ENCODE measurements at regions not wholly inside any gene's neighbourhood (a gene's known extent, or its start where the extent isn't known, plus 50 kb on each side); places are given as distances from the start of the nearest gene placed in this dataset.

- no peak overlapping the region for H2AK5ac ChIP-seq (ENCODE audit: low read depth, low read length)
- FAIRE-seq (no peak), DNase-seq (ENCODE audit: low read depth in 1 of 2, low spot score in 2 of 2) (no peak)
- POLR2A ChIA-PET (ENCODE audit: partially characterized antibody) = interaction anchor here (0.6 kb wide), 1 partner anchor 512 kb away, joined by 3 read pairs; no protein-coding TSS in a partner anchor
- no peaks in the 10 kb centered on the region for H3K23me2 ChIP-seq (ENCODE audit: low read depth, low read length)
- H3K4ac ChIP-seq (replicated peaks; ENCODE audit: insufficient read length, low read depth, low read length) = no peak overlapping the region
- H2BK15ac ChIP-seq (ENCODE audit: low read length) = no peak overlapping the region
- no peak overlapping the region for H2BK120ac ChIP-seq (replicated peaks; ENCODE audit: low read depth, low read length)
- no peak overlapping the region for H4K5ac ChIP-seq (ENCODE audit: insufficient read length, low read depth, low read length)
- no peaks in the 10 kb centered on the region for H3K9me3 ChIP-seq (ENCODE audit: insufficient read depth in 2 of 2, low read depth in 1 of 2, low read length in 1 of 2)
- no peak overlapping the region for H3K23ac ChIP-seq (ENCODE audit: insufficient read length)
- H4K8ac ChIP-seq (ENCODE audit: extremely low read depth, insufficient read depth, low read length) = no peak overlapping the region
- no peak overlapping the region for H3K14ac ChIP-seq (ENCODE audit: insufficient read length)
- no peak overlapping the region for H4K91ac ChIP-seq (replicated peaks; ENCODE audit: insufficient read length, low read length)
- H3K27me3 ChIP-seq (replicated peaks in 1 of 4; ENCODE audit: control insufficient read depth in 3 of 4, extremely low read depth in 1 of 4, insufficient read depth in 3 of 4, low read length in 3 of 4) = no peaks in the 10 kb centered on the region
- no peaks in the 10 kb centered on the region for H3K79me2 ChIP-seq (ENCODE audit: control insufficient read depth in 1 of 2, insufficient read depth in 2 of 2, low read length in 2 of 2)
- WGBS, 2 experiments (ENCODE audit: extremely low coverage in 1 of 2, insufficient coverage in 1 of 2, insufficient read length in 1 of 2, insufficient replicate concordance in 2 of 2, low coverage in 1 of 2, low lambda C conversion rate in 2 of 2, missing lambda C conversion rate in 1 of 2) = 76% methylated on average over 2 of the region's 2 CpGs; no CpG with 5 or more reads in 1 of the 2 experiments
- H2AFZ ChIP-seq (ENCODE audit: low read length) = no peak overlapping the region
- no peak overlapping the region for H3K18ac ChIP-seq (ENCODE audit: extremely low read depth, low read length)
- no peak overlapping the region for H3K4me3 ChIP-seq (ENCODE audit: extremely low read depth in 1 of 4, insufficient read depth in 2 of 4, low read depth in 3 of 4, low read length in 4 of 4)
- H3K36me3 ChIP-seq (ENCODE audit: control insufficient read depth in 2 of 4, insufficient read depth in 4 of 4, low read length in 3 of 4) = no peaks in the 10 kb centered on the region
- no peaks in the 10 kb centered on the region for H3K79me1 ChIP-seq (ENCODE audit: low read depth, low read length)
- H3K9ac ChIP-seq (replicated peaks in 1 of 4; ENCODE audit: extremely low read depth in 1 of 4, low read depth in 3 of 4, low read length in 3 of 4) = no peak overlapping the region
- H2BK20ac ChIP-seq (ENCODE audit: low read length) = no peak overlapping the region
- no peak for TF ChIP-seq TAF7 (optimal IDR thresholded peaks at IDR 0.05; ENCODE audit: borderline replicate concordance, low read depth, low read length)
- TF ChIP-seq BCL11A (IDR thresholded peaks at IDR 0.05; ENCODE audit: low read depth in 2 of 2, low read length in 2 of 2) = no peak
- TF ChIP-seq RBBP5 (IDR thresholded peaks at IDR 0.05; ENCODE audit: borderline replicate concordance, low read depth, low read length) = no peak
- TF ChIP-seq, protein P1, sequence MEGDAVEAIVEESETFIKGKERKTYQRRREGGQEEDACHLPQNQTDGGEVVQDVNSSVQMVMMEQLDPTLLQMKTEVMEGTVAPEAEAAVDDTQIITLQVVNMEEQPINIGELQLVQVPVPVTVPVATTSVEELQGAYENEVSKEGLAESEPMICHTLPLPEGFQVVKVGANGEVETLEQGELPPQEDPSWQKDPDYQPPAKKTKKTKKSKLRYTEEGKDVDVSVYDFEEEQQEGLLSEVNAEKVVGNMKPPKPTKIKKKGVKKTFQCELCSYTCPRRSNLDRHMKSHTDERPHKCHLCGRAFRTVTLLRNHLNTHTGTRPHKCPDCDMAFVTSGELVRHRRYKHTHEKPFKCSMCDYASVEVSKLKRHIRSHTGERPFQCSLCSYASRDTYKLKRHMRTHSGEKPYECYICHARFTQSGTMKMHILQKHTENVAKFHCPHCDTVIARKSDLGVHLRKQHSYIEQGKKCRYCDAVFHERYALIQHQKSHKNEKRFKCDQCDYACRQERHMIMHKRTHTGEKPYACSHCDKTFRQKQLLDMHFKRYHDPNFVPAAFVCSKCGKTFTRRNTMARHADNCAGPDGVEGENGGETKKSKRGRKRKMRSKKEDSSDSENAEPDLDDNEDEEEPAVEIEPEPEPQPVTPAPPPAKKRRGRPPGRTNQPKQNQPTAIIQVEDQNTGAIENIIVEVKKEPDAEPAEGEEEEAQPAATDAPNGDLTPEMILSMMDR (IDR thresholded peaks at IDR 0.05; ENCODE audit: control extremely low read depth in 1 of 3, insufficient read depth in 1 of 3, low read depth in 1 of 3, low read length in 3 of 3) = no peak
- no peak for TF ChIP-seq NRF1 (IDR thresholded peaks at IDR 0.05; ENCODE audit: low read depth, low read length)
- TF ChIP-seq JUND (IDR thresholded peaks at IDR 0.05; ENCODE audit: low read length) = no peak
- TF ChIP-seq TAF1 (IDR thresholded peaks at IDR 0.05; ENCODE audit: low read depth, low read length) = no peak
- no peak for TF ChIP-seq GABPA (IDR thresholded peaks at IDR 0.05; ENCODE audit: borderline replicate concordance, insufficient read depth, low read length)
- TF ChIP-seq TCF12 (IDR thresholded peaks at IDR 0.05; ENCODE audit: low read depth, low read length) = no peak
- H3K4me1 ChIP-seq (replicated peaks in 1 of 4; ENCODE audit: control insufficient read depth in 3 of 4, insufficient read depth in 4 of 4, low read length in 3 of 4) = peaks cover 0 to 10% (median 0%) of the 10 kb centered on the region in 4 experiments; a peak in 1 of 7 replicates
- no peak overlapping the region for H3K4me2 ChIP-seq (ENCODE audit: insufficient read depth in 1 of 2, low read depth in 2 of 2, low read length in 2 of 2)
- no peak overlapping the region for H2BK12ac ChIP-seq (ENCODE audit: low read depth, low read length)
- H4K20me1 ChIP-seq (replicated peaks in 1 of 2; ENCODE audit: control insufficient read depth in 1 of 2, insufficient read depth in 2 of 2, low read length in 2 of 2) = no peaks in the 10 kb centered on the region
- H3K27ac ChIP-seq (ENCODE audit: low read depth, low read length) = no peak overlapping the region
- peak overlapping the region; percentile 26; the same call in 1 of the 2 replicates for H2BK5ac ChIP-seq (ENCODE audit: low read depth, low read length)
- H3K56ac ChIP-seq (replicated peaks; ENCODE audit: insufficient read length, low read depth, low read length) = no peak overlapping the region
- CTCF ChIA-PET (ENCODE audit: partially characterized antibody) = interaction anchor here (0.9 kb wide), 1 partner anchor 55 kb away, joined by 3 read pairs; no protein-coding TSS in a partner anchor
These were observed 140.9 kb upstream of the MTNR1B start for GRCh38 chr11:92828556-92828955.
